ENCODE measurements at regions not wholly inside any gene's neighbourhood (a gene's known extent, or its start where the extent isn't known, plus 50 kb on each side); places are given as distances from the start of the nearest gene placed in this dataset.

DNA sequence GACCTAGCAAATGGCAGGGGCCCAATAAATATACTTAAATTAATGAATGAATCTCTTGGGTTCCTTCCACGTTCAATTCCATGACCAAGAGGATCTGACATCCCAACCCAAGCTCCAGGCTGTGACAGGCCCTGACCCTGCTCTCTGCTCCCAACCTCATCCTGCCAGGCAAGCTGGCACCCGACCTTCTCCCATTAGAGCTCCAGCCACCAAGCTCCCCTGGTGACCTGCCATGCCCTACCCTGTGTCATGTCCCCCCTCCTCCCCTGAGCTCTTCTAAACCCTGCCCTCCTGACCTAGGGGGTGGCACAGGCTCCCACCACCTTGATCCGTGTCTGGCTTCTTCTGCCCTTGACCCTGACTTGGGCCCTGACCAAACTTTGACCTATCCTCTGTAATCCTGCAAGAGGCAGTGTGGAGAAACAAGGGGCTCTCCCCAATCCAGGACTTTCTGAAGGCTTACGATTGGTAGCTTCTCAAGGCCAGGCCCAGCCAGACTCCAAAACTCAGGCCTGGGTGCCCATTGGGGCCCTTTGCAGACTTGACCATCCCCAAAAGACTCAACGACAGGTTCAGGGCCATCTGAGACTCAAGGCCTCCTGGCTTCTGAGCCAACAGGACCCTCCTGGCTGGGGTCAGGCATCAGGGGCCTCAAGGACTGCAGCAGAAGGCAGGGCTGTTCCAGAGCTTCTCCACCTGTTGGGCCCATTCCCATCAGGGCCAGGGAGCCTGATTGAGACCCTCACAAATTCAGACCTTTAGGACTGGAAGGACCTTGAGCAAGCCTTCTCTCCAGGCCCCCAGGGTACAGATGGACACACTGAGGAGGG lies 249.0 kb downstream of the PTPRU start:
- Histone ChIP-seq H3K4me1 (no peaks in the 10 kb centered on the region), H3K9me3 (no peaks in the 10 kb centered on the region), H3K27me3 (no peaks in the 10 kb centered on the region), H3K36me3 (no peaks in the 10 kb centered on the region), H3K4me3 (ENCODE audit: low read depth, low read length) (no peak overlapping the region)
- TF ChIP-seq CTCF (IDR thresholded peaks at IDR 0.05; ENCODE audit: low read depth, low read length): no peak
- DNase-seq: no peak

- DNase-seq: no peak
- Histone ChIP-seq H3K4me3 (ENCODE audit: low read depth, low read length) (no peak overlapping the region), H3K4me1 (no peaks in the 10 kb centered on the region), H3K36me3 (no peaks in the 10 kb centered on the region), H3K9me3 (no peaks in the 10 kb centered on the region), H3K27me3 (no peaks in the 10 kb centered on the region)
- TF ChIP-seq CTCF (IDR thresholded peaks at IDR 0.05; ENCODE audit: low read depth, low read length): no peak
These were observed 246.7 kb downstream of the PTPRU start for GRCh38 chr1:29482991-29483390.

DNA sequence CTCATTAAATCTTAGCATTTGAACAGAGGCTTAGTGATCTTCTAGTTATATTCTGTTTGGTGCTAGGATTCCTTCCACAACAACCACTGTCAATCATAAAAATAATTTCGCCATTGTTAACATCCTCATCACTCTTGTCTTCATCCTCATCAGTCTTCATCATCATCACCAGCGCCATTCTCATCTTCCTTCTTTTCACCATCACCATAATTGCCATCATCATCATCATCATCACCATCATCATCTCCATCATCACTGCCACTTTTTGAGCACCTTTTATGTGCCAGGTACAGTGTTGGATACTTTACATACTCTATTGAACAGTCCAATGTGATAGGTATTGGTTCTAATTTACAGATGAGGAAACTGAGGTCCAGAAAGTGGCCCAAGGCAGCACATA lies 245.7 kb downstream of the PTPRU start:
- Histone ChIP-seq H3K4me3 (ENCODE audit: low read depth, low read length) (no peak overlapping the region), H3K36me3 (no peaks in the 10 kb centered on the region), H3K27me3 (no peaks in the 10 kb centered on the region), H3K4me1 (no peaks in the 10 kb centered on the region), H3K9me3 (no peaks in the 10 kb centered on the region)
- DNase-seq: no peak
- TF ChIP-seq CTCF (IDR thresholded peaks at IDR 0.05; ENCODE audit: low read depth, low read length): no peak

DNA sequence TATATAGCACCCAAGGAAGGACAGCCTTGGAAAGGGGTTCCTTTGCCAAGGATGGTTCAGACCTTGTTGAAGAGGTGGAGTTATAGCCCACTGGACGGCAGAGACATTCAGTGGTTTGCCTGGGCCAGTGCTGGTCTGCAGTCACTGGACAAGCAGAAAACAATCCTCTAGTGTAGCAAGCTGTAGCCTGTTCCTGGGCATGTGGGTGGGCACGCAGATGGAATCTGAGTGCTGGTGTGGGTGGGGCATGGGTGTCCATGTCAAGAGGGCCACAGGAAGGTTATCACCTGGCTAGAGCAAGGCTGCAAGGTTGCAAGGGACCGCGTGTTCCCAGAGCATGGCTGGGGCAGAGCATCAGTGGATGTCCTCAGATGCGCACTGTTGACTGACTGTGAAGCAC lies 244.7 kb downstream of the PTPRU start:
- no peaks in the 10 kb centered on the region for H3K27me3 ChIP-seq
- no peak for TF ChIP-seq CTCF (IDR thresholded peaks at IDR 0.05; ENCODE audit: low read depth, low read length)
- no peaks in the 10 kb centered on the region for H3K4me1 ChIP-seq
- DNase-seq: no peak
- no peaks in the 10 kb centered on the region for H3K9me3 ChIP-seq
- no peaks in the 10 kb centered on the region for H3K36me3 ChIP-seq
- no peak overlapping the region for H3K4me3 ChIP-seq (ENCODE audit: low read depth, low read length)

DNA sequence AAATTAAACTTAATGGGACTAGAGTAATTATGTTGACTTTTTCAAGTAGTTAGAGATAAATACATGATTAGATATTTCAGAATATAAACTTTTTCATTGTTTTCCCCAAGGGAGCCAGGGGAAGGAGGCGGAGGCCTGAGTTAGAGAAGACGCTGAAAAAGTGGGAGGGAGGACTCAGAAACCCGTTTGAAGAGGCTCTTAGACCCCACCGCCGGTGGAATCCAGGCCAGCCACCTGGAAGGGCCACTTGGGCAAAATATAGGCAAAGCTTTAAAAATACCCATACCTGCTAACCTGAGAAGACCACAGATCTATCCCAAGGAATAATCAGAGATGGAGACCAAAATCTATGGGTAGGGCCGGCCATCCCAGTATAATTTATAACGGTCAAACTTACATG lies 242.6 kb downstream of the PTPRU start:
- Histone ChIP-seq H3K36me3 (no peaks in the 10 kb centered on the region), H3K4me3 (ENCODE audit: low read depth, low read length) (no peak overlapping the region), H3K4me1 (peaks cover 12% of the 10 kb centered on the region), H3K9me3 (no peaks in the 10 kb centered on the region), H3K27me3 (no peaks in the 10 kb centered on the region)
- TF ChIP-seq CTCF (IDR thresholded peaks at IDR 0.05; ENCODE audit: low read depth, low read length): no peak
- no peak for DNase-seq

GRCh38 chr1:29478151-29478791 lies 241.9 kb downstream of the PTPRU start:
- DNase-seq: no peak
- TF ChIP-seq CTCF (IDR thresholded peaks at IDR 0.05; ENCODE audit: low read depth, low read length): no peak
- Histone ChIP-seq H3K4me3 (ENCODE audit: low read depth, low read length) (no peak overlapping the region), H3K4me1 (peaks cover 18% of the 10 kb centered on the region), H3K27me3 (no peaks in the 10 kb centered on the region), H3K9me3 (no peaks in the 10 kb centered on the region), H3K36me3 (no peaks in the 10 kb centered on the region)
